Spleen (tissue), 7 donors: ENCODE measurements at regions not wholly inside any gene's neighbourhood (a gene's known extent, or its start where the extent isn't known, plus 50 kb on each side); places are given as distances from the start of the nearest gene placed in this dataset.

Experiments used
- CTCF ChIP-seq, 11 experiments: fragments of 200-600 bp in 7 of 11; fragments of 450-650 bp in 4 of 11; sonication (generic) in 4 of 11; IDR thresholded peaks in 8 of 11; conservative IDR thresholded peaks in 3 of 11; 1 replicate in 7 of 11; 2 replicates in 4 of 11; pipeline versions ENCODE4 v1.4.0 to v1.8.0; 2016 to 2021; ENCODE audit warnings: antibody characterized with exemption in 11 of 11, inconsistent platforms in 4 of 11, mild to moderate bottlenecking in 1 of 11
- POLR2A ChIP-seq, 3 donors: fragments of 450-650 bp; IDR thresholded peaks; one replicate each; pipeline ENCODE4 v1.5.1; 2017; ENCODE audit warnings: antibody characterized with exemption in 3 of 3, mild to moderate bottlenecking in 1 of 3
- POLR2AphosphoS5 ChIP-seq, 3 donors: sonication (generic); formaldehyde crosslinking; IDR thresholded peaks; one replicate each; pipeline ENCODE4 v1.5.1; 2017; ENCODE audit warnings: antibody characterized with exemption in 3 of 3
- donor health status: DM: no; HTN: no; CAD: no; lungs with moderate emphysema.
- donor health status: DM: no; HTN: no; CAD: no.
- donor health status: DM: no; HTN: no; CAD: no.

GRCh38 chr4:71260544-71260943, 78.3 kb upstream of the SLC4A4 start:
- TF ChIP-seq CTCF (IDR thresholded peaks at IDR 0.05 in 8 of 11, conservative IDR thresholded peaks at IDR 0.05 in 3 of 11) (no peak), POLR2A (IDR thresholded peaks at IDR 0.05) (no peak), POLR2AphosphoS5 (IDR thresholded peaks at IDR 0.05) (no peak)
